ENCODE measurements at regions not wholly inside any gene's neighbourhood (a gene's known extent, or its start where the extent isn't known, plus 50 kb on each side); places are given as distances from the start of the nearest gene placed in this dataset.
A peak's percentile ranks its signal among the peaks of the same experiment; 100 is the strongest.
"Not testable (repeated sequence)": the region's sequence is repeated elsewhere in the genome, so short reads cannot be mapped to it uniquely, and the experiment has no call there.

GRCh38 chr16:29355339-29356059 is 51.0 kb downstream of the NPIPB11 start:
- not testable (repeated sequence) for H3K36me3 Mint-ChIP-seq, H3K9me3 Mint-ChIP-seq, H3K27ac Mint-ChIP-seq, H3K4me1 Mint-ChIP-seq, H3K4me3 Mint-ChIP-seq, H3K27me3 Mint-ChIP-seq

DNA sequence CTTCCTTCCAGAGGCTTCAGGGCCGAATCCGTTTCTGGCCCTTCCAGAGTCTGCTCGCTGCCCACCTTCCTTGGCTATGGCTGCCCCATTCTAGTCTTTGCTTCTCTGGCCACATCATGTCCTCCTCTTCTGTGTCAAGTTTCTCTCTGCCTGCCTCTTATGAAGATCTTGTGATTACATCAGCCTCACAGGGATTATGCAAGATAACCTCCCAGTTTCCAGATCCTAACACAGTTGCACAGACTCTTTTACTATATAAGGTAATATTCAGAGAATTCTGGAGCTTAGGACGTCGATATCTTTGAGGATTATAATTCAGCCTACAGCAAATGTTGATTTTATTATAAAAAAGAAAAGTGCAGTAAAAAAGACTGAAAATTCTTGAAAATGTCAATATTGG is 52.1 kb downstream of the NPIPB11 start:
- not testable (repeated sequence) for H3K9me3 Mint-ChIP-seq, H3K4me3 Mint-ChIP-seq, H3K36me3 Mint-ChIP-seq, H3K27me3 Mint-ChIP-seq, H3K4me1 Mint-ChIP-seq
- peak overlapping the region in 1 of 3 donors; percentile 14 for H3K27ac Mint-ChIP-seq

DNA sequence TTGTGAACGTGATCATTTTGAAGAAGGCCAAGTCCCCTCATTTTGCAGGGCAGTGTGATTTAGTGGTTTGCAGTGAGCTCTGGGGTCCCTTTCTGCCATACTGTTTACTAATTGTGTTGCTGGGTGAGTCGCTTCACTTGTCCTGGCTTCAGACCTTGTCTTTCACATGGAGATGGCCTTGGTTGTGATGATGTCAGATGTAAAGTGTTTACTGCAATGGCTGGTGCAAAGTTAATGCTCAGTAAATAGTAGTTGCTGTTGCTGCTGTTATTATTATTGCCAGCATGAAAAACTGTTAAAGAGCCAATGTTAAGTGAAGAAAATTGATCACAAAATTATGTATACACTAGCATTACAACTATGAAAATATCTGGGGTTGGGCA is 53.9 kb downstream of the NPIPB11 start:
- not testable (repeated sequence) for H3K27me3 Mint-ChIP-seq, H3K4me1 Mint-ChIP-seq, H3K4me3 Mint-ChIP-seq, H3K9me3 Mint-ChIP-seq, H3K36me3 Mint-ChIP-seq
- H3K27ac Mint-ChIP-seq, result peak overlapping the region in 1 of 3 donors; percentile 8

DNA sequence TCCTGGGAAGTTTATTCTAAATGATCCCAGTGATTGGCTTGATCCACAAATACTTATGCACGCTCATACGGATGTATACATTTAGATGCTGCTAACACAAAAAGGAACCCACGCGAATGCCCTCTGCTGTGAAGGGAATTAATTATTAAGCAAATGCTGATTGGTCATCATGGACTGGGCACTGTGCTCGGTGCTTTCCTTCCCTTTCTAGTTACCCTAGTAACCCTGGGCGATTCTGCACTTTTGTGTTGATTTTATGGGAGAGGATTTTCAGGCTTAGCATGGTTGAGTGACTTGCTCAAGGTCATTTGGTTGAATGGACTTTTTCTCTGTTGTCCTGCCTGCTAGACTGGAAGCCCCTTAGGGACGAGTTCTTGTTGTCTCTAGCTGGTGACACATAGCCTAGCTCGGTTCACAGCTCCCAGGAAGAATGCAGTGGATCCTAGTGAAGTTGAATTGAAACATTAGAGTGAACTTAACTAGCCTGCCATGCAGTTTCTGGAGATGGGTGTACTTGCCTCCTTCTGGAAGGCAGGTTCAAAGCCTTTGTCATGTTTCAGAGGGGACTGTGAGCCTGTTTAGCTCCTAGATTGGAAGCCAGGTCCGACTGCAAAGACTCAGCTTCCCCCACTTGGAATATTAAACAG is 54.4 kb downstream of the NPIPB11 start:
- H3K36me3 Mint-ChIP-seq, H3K27ac Mint-ChIP-seq, H3K4me3 Mint-ChIP-seq, H3K9me3 Mint-ChIP-seq, H3K4me1 Mint-ChIP-seq, H3K27me3 Mint-ChIP-seq: not testable (repeated sequence)

- H3K27me3 Mint-ChIP-seq, H3K36me3 Mint-ChIP-seq, H3K9me3 Mint-ChIP-seq, H3K4me3 Mint-ChIP-seq, H3K27ac Mint-ChIP-seq, H3K4me1 Mint-ChIP-seq: not testable (repeated sequence)
Observed at GRCh38 chr16:29351271-29351969, 55.1 kb downstream of the NPIPB11 start.

DNA sequence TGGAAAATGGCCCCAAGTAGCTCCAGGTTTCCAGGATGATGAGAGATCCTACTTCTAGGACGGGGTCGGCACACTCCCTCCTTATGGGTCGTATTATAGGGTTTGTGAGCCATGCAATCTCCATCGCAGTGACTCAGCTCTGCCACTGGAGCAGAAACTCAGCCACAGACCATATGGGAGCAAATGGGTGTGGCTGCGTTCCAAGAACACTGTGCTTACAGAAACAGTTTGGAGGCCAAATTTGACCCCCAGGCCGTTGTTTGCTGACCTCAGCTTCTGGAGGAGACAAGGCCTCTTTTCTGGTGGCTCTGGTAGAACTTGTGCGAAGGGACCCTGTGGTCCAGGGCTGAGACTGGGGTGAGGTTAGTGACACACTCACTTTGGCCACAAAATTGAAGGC is 56.5 kb downstream of the NPIPB11 start:
- H3K4me3 Mint-ChIP-seq, H3K27ac Mint-ChIP-seq, H3K27me3 Mint-ChIP-seq, H3K4me1 Mint-ChIP-seq, H3K36me3 Mint-ChIP-seq, H3K9me3 Mint-ChIP-seq: not testable (repeated sequence)

DNA sequence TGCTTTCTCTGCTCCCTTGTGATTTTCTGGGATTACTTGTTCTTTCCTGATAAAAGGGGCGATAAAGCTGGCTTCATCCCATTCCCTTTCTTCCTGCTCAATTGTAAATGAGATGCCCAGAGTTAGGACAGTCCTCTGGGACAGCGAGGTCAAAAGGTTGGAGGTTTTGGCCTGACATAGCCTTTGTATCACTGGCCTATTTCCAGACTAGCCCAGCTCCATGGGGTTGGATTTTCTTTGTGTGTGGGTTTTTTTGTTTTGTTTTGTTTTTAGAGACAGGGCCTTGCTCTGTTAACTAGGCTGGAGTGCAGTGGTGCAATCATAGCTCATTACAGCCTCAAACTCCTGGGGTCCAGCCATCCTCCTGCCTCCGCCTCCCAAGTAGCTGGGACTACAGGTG is 57.8 kb downstream of the NPIPB11 start:
- not testable (repeated sequence) for H3K27me3 Mint-ChIP-seq, H3K36me3 Mint-ChIP-seq, H3K4me3 Mint-ChIP-seq, H3K4me1 Mint-ChIP-seq, H3K9me3 Mint-ChIP-seq
- H3K27ac Mint-ChIP-seq, result peak overlapping the region in 1 of 3 donors; percentile 47

GRCh38 chr16:29348123-29348690 is 58.3 kb downstream of the NPIPB11 start:
- H3K4me1 Mint-ChIP-seq, H3K27me3 Mint-ChIP-seq, H3K9me3 Mint-ChIP-seq, H3K36me3 Mint-ChIP-seq: not testable (repeated sequence)
- Mint-ChIP-seq H3K27ac (peak overlapping the region in 2 of 3 donors; percentile 67 to 97), H3K4me3 (peak overlapping the region in 2 of 4 donors; percentile 5 to 68)

DNA sequence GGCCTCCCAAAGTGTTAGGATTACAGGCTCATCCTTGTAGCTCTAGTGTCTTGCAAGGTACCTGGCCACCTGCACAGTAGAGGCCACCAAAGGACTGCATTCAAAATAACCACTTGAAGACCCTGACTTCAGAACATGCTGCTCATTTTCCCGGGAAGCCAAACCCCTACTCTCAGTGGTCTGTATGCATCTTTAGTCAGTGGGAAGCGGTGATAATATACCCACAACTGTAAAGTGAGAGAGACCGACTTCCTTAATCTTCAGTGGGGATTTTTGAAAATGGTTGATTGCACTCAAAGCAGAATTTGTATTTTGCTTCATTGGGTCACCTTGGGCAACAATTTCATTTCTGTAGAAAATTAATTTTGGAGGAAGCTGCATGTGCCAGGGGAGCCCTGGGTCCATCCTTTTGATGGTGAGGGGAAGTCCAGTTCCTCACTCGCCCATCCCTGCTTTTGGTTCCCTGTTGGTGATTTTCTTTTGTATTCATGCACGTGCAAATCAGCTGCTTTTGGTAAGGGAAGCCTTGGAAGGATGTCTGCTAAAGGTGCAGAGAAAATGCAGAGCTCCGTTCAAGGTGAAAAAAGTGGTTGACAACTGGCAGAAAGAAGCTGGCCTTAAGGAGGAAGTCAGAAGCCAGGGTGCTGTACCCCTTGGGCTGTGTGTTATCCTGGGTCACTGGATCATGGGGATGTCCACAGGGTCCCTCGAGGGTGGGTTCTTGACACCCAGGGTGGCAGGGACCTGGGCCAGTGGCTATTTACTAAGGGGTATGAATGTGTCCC is 59.5 kb downstream of the NPIPB11 start:
- H3K27me3 Mint-ChIP-seq, H3K36me3 Mint-ChIP-seq, H3K9me3 Mint-ChIP-seq: not testable (repeated sequence)
- Mint-ChIP-seq H3K4me3 (peak overlapping the region; percentile 44 to 81 (median 76)), H3K27ac (peak overlapping the region; percentile 89 to 97 (median 97)), H3K4me1 (peaks cover 12 to 15% (median 14%) of the 10 kb centered on the region in 3 donors)

GRCh38 chr16:29346203-29346602 is 60.3 kb downstream of the NPIPB11 start:
- not testable (repeated sequence) for H3K27me3 Mint-ChIP-seq, H3K9me3 Mint-ChIP-seq, H3K36me3 Mint-ChIP-seq, H3K4me3 Mint-ChIP-seq
- peaks cover 13 to 16% (median 15%) of the 10 kb centered on the region in 3 donors for H3K4me1 Mint-ChIP-seq
- H3K27ac Mint-ChIP-seq, result peak overlapping the region; percentile 46 to 97 (median 97)

DNA sequence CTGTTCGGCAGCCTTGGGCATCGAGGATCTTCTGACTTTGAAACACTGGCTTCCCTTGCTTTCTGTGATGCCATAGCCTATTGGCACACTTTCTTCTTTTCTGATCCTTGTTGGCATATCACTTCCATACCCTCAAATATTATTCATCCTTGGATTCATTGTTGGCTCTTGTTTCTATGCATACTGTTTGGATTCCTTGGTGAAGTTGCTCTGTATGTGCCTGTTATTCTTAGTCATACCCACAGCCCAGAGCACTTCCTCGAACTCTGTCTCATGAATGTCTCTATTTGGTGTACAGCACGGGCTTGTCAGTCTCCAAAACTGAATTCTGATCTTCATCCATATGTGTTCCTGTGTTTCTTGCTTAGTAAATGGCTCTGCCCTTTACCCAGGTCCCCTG is 63.6 kb downstream of the NPIPB11 start:
- Mint-ChIP-seq H3K4me1 (peaks cover 26 to 33% (median 30%) of the 10 kb centered on the region in 3 donors), H3K4me3 (peak overlapping the region in 3 of 4 donors; percentile 15 to 56 (median 55)), H3K27ac (peak overlapping the region in 2 of 3 donors; percentile 87 to 97)
- H3K36me3 Mint-ChIP-seq, H3K27me3 Mint-ChIP-seq, H3K9me3 Mint-ChIP-seq: not testable (repeated sequence)

- H3K4me3 Mint-ChIP-seq, result peak overlapping the region in 3 of 4 donors; percentile 28 to 72 (median 69)
Observed at GRCh38 chr16:29340779-29341438, 65.6 kb downstream of the NPIPB11 start.

DNA sequence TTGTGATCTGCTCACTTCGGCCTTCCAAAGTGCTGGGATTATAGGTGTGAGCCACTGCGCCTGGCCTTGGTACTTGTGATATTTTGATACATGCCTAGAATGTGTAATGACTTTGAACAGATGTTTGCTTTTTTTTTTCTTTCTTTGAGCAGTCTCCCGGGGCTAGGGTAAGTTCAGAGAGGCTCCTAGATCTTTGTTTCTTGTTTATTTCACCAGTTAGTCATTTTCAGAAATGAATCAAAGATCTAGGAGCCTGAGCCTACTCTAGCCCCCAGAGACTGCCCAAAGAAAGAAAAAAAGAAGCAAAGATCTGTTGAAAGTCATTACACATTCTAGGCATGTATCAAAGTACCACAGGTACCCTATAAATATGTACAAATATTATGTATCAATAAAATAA is 66.3 kb downstream of the NPIPB11 start:
- H3K9me3 Mint-ChIP-seq, H3K27me3 Mint-ChIP-seq, H3K36me3 Mint-ChIP-seq: not testable (repeated sequence)
- Mint-ChIP-seq H3K4me3 (peak overlapping the region in 3 of 4 donors; percentile 47 to 74 (median 73)), H3K27ac (peak overlapping the region; percentile 71 to 99 (median 96)), H3K4me1 (peaks cover 39 to 50% (median 47%) of the 10 kb centered on the region in 3 donors)

More at GRCh38 chr16:29340779-29341438, 65.6 kb downstream of the NPIPB11 start:
- H3K4me1 Mint-ChIP-seq, result peaks cover 33 to 44% (median 41%) of the 10 kb centered on the region in 3 donors
- H3K27me3 Mint-ChIP-seq, H3K9me3 Mint-ChIP-seq, H3K36me3 Mint-ChIP-seq: not testable (repeated sequence)
- H3K27ac Mint-ChIP-seq, result peak overlapping the region; percentile 71 to 87 (median 82)

DNA sequence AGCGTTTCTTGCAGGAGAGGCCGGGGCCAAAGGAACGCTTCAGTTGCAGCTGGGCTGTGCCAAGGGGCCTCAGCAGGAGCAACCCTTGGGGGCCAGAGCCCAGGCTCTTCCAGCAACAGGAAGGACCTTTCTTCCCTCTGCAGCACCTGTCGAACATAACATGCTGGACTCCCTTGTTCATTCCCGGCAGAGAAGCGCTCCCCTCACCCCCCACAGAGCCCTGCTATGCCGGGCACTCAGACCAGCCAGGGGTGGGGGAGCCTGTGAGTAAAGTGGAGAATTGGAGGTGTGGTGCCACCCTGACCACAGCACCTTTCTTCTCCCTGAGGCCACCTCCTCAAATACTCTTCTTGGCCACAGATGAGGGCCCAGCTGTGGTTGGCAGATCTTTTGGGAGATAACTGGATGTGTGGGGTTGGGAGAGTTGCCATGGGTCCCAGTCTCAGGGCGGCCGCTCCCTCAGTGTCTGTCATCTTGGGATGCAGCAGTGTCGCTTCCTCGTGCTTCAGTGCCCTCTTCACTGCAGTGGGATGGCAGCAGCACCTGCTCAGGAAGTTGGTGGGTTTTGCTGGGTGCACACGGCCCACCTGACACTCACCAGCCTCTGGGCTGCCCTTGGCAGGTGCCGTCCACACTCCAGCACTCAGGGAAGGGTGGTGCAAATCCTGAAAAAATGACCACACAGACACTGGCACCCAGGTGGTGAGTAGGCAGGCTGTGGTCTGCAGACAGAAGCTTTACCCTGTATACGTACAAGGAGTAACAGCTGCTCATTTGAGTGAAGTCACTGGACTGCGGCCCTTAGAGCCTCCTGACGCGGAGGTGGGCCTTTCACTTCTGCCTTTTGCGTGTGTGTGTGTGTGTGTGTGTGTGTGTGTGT is 67.5 kb downstream of the NPIPB11 start:
- not testable (repeated sequence) for H3K9me3 Mint-ChIP-seq, H3K36me3 Mint-ChIP-seq, H3K27me3 Mint-ChIP-seq
- H3K4me1 Mint-ChIP-seq, result peaks cover 39 to 53% (median 50%) of the 10 kb centered on the region in 3 donors
- H3K4me3 Mint-ChIP-seq, result peak overlapping the region; percentile 54 to 87 (median 78)
- H3K27ac Mint-ChIP-seq, result peak overlapping the region; percentile 96 to 99 (median 96)
